DMS53 treated with DMSO at 0.1 percent for 48 hours (cell line): ENCODE measurements at regions not wholly inside any gene's neighbourhood (a gene's known extent, or its start where the extent isn't known, plus 50 kb on each side); places are given as distances from the start of the nearest gene placed in this dataset.

Experiments
- DNase-seq: peaks from one replicate; lab custom pipeline; 2025; ENCODE audit not compliant: unreplicated experiment; lab: John Stamatoyannopoulos, UW

DNA sequence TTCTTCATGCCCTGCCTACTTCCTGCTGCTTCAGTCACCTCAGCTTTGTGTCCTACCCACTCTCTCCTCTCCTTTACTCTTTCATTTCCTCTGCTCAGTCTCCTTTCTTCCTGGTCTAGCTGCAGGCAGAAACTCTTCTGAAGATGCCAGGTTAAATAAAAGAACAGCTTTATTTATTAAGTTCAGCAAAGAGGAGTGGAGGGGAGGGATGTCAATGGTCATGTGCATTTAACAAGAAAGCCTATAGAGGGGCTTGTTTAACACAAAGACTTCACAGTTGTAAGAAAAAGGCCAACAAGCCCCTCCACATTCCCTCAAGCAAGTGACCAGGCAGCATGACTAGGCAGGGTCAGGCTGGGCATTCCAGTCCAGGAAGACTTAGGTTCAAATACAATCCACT lies 609.2 kb downstream of the INSC start:
- no peak for DNase-seq

DNA sequence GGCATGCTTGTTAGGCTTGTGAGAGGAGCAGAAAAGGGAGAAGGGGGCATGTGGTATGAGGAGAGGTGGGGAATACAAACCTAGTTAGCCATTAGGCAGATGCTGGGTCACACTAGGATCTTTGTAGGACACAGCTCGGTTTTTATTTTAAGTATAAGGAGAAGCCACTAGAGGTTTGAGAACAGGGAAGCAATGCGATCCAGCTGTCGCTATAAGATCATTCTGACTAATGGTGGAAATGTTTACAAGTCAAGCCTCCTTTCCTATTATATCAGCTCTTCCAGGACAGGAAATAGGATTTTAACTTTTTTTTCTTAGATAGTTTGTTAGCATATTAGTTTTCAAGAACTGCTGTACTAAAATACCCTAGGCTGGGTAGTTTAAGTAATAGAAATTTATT lies 609.9 kb downstream of the INSC start:
- no peak for DNase-seq

DNA sequence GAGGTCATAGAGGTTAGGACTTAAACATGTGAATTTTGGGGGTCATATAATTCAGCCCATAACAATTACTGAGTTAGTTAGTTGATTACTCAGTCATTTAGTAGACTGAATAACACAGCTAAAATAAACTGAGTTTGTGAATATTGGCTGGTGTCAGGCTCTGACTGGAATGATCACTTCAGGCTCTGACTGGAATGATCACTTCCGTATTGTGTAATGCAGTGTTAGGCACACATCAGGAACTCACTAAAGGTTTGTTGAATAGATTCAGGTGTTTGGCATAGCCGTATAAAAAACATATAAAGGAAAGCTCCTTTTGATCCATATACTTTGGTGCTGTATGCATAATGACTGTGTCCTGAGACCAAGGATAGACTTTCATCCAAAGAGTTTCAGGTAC lies 610.5 kb downstream of the INSC start:
- no peak for DNase-seq

DNA sequence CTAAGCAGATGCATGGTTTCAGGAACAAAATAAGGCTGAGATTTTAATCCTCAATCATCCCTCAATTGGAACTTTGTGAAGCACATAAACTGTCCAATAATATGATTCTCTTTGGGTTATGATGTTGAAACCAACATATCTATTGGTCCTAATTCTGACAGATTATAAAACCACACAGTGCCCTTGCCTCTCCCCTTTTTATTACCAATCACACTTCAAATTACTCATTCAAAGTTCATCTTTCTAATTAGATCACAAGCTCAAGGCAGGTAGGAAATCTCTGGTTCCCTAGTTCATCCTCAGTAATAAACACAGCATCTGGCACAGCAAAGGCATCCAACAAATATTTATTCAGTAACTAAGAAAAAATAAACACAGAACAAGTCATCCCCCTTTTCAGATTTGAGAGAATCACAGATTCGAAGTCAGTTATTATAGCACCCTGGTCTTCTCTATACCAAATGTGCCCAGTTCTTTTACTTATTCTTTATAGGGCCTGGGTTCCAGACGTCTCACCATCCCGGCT lies 611.6 kb downstream of the INSC start:
- no peak for DNase-seq

DNA sequence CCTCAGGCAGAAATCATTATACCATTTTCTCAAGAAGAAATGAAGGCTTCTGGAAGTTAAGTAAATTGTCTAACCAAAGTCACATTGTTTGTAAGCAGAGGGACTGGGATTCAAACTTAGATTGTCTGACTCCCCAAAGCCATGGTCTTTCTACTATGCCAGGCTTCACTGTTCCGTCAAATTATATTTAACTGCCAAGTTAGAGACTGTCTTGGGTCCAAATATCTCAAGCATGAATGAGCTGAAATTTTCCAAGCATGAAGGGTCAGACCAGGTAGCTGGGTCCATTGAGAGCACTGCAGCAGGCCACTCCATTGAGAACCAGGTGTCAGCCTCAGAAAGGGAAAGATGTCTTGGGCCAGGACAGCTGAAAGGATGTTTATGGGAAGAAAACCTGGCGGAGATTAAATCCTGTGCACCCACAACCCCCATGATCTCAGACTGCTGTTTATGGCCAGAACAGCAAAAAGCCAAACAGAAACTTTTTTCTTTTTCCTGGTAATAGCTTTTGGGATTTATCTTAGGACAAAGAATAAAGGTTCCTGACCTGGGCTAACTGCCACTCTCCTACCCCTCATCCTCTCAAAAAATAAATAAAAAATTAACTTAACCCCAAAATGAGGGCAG lies 612.3 kb downstream of the INSC start:
- DNase-seq: no peak

DNA sequence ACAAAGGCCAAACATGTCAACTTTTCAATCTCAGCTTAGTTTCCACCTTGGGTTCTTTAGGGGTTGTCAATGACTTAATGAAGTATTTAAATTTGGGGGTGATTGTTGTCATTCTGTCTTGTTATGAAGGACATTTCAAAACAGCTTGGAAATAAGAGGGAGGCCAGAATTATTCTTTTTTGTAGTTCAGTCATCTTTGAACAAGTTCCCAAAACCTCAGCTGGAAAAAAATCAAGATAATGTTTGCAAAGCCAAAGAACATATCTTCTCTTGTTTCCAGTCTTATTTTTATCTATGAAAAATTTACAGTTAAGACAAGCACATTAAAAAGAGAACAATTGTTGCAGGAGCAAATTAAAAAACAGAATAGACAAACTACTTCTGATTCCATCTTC lies 612.8 kb downstream of the INSC start:
- no peak for DNase-seq

DNA sequence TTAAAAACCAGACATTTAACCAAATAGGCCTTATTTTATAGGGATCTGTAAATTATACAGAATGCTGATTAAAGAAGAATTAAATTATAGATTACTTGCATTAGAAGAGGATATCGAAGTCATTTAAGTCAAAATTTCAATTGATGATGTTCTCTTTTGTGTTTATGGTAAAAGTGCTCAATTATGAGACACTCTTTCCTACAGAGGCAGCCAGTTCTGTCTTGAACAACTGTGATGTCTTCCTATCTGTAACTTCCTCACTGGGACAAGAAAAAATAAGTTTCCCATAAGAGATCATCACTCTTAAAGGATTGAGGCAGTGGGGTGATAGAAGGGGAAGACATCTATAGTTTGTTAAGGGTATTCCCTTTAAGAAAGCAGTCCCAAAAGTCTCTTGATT lies 613.5 kb downstream of the INSC start:
- DNase-seq: no peak

DNA sequence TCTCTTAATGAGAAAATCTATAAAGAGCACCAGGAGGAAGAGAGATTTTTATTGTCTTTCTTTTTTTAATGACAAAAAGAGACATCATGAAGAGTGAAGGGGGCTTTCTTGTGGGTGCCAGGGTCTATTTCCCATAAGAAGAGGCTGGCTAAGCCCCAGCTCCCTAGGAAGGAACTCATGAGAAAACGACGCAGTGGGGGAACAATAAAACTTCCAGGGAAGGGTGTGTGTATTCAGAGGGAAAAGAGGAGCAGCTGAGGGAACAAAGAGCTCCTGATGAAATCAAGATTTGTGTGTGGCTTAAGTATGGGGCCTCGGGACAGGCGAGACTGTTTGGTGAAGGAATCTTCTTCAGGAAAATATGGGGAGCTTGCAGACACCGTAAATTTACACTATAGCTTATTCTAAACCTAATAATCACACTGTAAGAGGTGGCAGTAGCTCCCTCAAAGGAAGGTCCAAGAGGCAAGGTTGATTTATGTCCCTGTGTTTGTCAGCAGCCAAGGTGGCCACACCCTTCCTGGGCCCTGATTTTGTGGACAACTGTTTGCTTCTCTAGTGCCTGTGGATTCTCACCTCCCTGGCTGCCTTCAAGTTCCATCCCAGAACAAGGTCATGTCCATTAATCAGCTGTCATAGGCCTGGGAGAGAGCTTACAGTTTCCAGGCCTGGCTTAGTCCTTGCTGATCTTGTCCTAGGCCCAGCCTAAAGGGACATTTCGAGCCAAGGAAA lies 615.7 kb downstream of the INSC start:
- DNase-seq: no peak

DNA sequence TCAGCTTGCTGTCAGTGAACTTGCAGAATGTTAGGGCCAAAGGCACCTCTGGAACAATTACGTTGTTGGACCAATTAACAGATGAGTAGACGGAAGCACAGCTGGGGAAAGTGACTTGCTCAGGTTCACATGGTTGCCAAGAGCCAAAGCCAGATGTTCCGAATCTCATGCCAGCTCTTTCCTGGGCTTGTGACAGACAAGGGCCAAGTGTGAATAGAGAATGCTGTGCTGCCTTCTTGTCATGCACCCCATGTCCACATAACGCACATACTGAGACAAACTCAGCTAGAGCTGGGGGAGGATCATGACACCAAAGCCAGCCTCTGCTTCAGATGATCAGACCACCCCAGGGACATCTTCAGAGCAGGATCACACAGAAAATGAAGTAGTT lies 616.3 kb downstream of the INSC start:
- no peak for DNase-seq

DNA sequence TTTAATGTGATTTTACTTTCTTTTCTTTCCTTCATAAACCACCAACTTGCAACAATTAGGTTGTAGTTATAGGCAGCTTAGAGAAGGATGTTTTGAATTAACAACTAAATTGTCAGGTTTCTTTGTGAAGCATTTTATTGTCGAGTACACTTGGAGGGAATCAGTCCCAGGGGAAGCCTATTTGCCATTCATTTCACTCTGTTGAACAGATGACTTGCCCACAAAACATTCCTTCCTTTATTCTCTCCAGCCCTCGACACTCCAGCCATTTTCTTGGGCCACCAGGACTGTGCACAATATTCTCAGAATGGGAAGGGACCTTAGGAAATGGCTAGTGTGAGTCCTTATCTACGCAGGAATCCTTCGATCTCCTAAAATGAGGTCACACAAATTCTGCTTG lies 620.6 kb downstream of the SOX6 start:
- no peak for DNase-seq

DNA sequence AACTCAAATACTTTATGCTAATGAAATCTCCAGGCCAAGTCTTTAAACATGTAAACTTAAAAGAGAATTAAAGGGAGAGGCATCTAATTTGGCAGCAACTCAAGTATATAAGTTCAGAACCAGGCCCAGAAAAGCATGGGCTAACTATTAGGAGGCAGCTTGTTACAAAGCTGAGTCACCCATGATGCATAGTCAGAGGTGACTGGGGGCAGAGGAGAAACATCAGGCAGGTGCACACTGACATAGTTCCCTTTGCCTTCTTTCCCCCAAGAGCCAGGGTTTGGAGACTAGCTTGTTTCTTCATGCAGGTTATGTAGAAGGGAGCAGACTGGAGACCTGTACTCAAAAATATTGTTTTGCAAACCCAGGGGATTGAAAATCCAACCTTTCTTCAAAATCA lies 619.0 kb downstream of the SOX6 start:
- DNase-seq: no peak

DNA sequence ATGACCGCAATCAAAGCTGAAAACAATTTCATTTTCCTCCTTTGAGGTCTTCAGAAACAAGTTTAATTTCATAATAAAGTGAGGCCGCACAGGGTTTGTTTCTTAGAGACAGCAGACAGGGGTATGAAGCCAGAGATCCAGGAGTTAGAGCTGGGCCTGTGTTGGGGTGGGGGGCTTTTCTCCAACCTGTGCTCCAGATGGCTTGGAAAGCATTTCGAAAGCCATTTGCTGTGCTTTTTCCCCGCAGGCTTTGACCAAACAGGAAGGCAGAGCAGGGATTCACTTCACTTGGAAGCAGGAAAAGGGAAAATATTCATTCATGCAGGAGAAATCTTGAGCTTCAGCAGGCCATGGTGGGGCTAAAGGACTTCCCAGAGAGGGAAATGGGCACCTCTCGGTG lies 617.4 kb downstream of the SOX6 start:
- DNase-seq: no peak

DNA sequence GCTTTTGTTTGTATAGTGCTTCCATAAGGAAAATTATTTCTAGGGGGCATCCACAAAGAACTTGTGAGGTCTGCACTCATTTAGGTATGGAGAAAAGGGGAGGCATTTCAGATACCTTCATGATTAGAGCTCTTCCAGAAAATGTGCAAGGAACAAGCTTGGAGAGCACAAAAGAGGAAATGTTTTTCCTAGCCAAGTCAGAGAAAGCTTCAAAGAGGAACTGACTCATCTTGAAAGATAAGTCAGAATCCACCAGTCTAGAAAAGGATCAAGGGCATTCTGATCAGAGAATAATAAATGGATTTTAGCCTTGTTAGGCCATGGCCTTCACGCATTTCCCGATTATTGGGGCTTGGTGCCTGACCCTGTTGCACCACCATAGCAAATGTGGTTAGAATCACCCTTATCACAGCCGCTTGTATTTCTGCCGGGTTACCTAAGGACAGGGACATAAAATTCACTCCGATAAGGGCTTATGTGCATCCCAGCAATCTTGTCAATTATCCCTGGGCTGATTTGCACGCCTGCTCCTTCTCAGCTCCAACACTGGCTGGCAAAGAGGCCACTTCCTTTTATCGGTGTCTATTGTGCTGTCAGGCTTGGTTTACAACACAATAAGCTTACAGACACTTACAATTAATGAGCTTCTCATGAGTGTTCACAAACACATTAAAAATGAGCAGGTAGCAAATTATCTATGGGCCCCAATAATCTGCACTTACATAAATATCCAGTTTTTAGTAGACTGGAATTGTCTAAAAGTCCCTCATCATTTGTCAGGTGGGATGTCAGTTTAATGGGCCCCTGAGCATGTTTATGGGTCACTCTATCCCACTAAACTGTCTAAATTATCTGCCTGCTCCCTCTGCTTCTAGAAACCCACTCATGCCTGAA lies 613.5 kb downstream of the SOX6 start:
- DNase-seq: no peak

DNA sequence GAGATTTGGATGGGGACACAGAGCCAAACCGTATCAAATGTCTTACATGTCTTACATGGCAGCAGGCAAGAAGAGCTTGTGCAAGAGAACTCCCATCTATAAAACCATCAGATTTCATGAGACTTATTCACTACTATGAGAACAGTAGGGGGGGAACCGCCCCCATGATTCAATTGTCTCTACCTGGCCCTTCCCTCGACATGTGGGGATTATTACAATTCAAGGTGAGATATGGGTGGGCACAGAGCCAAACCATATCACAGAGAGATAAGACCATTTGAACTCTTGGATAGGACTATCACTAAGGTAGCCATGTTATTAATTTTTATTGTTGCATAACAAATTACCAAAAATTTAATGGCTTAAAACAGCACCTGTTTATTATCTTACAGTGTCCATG lies 611.7 kb downstream of the SOX6 start:
- no peak for DNase-seq

DNA sequence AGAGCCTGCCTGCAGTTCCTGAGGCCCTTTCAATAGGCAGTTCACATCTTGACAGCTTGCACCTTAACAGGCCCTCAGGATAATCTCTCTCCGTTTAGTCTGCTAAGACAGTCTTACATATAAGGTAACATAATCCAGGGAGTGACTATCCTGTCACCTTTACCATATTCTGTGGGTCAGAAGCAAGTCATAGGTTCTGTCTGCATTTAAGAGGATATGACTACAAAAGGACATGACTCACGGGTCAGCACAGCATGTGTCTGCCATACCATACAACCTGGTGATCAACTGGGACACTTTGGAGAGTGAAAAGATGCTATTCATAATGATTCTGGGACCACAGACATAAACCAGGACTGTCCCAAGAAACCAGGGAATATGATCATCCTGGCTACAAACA lies 611.1 kb downstream of the SOX6 start:
- DNase-seq: peak; percentile 20

DNA sequence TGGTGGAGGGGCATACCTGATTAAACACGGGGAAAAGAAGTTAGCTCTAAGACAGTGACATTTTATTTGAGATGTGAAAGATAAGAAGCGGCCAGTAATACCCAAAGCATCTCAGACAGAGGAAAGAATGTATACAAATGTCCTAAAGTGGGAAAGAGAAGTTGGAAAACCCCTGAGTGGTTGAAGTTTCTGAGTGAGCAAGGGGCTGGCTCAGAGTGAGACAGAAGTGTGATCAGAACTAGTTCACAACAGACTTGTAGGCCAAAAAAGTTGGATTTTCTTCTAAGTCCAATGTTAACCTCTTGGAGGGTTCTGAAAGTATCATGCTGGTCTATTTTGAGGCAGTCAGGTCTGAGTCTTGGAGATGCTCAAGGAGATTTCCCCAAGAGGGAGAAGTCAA lies 608.7 kb downstream of the SOX6 start:
- DNase-seq: no peak

DNA sequence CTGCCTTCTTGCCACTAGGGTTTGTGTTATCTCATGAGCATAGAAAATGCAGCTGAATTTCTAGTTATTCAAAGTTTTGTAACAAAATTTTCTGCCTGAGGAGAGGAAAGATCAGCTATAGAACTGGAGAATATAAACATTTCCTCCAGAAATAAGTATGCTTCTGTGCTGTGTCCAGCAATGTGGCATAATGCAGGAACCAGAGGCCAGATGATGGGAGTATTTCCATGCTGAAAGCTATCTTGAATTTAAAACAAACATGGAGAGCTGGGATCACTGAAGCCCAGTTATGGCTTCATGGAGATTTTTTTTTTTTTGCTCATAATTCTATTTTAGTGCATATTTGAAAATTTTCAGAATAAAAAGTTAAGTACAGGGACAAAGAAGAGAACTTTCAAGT lies 608.2 kb downstream of the SOX6 start:
- DNase-seq: no peak

DNA sequence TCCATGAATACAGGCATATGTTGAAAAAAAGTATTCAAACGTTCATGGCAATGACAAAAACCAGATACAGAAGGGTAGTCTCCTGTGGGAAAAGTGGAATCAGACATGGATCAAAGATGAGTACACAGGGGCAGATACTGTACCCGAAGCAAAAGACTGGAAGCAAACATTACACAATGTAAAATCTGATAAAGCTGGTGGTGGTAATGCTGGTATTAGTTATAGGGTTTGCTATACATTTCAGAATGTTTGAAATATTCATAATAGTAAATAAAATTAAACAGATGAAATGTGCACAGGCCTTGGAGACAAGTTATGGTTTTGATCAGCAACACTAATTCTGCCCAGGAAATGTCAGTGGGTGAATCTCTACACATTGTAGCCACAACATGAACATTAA lies 607.6 kb downstream of the SOX6 start:
- DNase-seq: no peak

DNA sequence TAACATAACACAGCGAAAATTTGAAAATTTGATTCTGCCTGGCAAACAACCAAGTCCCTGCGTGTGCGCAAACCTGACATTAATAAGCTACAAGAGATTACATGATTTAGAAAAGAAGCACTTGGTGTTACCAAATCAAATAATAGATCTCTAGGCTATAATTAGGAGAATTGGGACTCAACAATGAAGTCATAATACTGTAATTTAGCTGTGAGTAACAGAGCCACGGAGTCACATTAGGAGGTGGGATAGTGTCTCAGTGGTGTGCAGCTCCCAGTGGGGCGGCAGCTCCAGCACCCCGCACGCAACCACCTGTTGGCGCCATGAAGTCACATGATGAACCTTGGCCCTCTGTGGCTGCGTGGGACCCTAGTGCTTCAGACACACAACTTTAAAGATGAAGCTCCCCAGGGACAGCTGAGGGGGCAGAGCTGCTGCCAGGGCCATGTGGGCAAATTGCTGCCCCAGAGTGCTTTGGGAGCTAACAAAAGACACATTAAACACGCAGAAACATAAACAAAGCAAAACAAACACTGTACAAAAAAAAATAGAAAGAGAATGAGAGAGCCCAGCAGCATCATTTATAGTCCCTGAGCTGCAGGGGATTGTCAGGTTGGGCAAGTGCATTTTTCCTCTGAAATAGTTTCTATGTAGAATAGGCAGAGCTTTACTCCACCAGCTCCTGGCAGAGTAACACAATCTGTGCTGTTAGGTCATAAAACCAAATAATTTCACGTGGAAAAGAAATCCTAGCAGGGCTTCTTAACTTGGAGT lies 605.6 kb downstream of the SOX6 start:
- no peak for DNase-seq

DNA sequence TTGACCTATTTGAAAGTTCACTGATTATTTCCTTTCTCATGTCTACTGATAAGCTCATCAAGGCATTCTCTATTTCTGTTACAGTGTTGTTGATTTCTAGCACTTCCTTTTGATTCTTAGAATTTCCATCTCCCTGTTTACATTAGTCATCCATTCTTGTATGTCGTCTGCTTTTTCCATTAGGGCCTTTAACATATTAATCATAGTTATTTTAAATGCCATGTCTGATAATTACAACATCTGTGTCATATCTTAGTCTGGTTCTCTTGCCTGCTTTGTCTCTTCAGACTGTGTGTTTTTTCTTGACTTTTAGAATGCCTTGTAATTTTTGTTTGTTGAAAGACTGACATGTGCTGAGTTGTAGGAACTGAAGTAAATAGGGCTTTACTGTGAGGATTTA lies 602.1 kb downstream of the SOX6 start:
- DNase-seq: no peak

DNA sequence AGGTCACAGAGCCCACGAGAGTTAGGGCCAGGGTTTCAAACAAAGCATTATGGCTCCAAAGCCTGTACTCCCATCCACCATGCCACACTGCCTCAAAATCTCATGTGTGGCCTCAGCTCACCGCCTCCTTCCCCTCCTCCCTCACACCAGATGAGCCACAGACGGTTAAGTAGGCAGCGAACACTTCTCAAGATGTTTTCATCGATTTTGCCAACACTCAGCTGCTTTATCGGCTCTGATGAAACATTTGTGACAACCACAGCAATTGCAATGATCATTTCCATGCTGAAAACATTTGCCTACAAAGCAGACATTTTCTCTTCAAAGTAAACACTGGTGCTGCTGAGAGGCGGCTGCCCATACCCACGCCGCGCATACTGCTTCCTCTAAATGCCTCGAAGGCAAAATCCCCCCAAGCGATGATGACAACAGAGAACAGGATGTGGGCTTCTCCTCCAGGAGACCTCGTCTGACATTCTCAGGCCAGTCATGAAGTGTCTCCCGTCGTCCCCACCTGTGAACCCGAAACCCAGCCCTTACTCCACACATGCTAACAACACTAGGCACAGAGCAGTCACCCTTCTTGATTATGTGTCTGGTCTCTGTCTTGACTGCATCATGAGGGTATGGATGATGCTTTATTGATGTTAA lies 599.2 kb downstream of the SOX6 start:
- no peak for DNase-seq
